NCI-H1417 (cell line): ENCODE measurements at regions not wholly inside any gene's neighbourhood (a gene's known extent, or its start where the extent isn't known, plus 50 kb on each side); places are given as distances from the start of the nearest gene placed in this dataset.

Experiments used
- DNase-seq, 3 experiments: peaks; one replicate each; lab custom pipeline; 2025; lab: John Stamatoyannopoulos, UW

DNA sequence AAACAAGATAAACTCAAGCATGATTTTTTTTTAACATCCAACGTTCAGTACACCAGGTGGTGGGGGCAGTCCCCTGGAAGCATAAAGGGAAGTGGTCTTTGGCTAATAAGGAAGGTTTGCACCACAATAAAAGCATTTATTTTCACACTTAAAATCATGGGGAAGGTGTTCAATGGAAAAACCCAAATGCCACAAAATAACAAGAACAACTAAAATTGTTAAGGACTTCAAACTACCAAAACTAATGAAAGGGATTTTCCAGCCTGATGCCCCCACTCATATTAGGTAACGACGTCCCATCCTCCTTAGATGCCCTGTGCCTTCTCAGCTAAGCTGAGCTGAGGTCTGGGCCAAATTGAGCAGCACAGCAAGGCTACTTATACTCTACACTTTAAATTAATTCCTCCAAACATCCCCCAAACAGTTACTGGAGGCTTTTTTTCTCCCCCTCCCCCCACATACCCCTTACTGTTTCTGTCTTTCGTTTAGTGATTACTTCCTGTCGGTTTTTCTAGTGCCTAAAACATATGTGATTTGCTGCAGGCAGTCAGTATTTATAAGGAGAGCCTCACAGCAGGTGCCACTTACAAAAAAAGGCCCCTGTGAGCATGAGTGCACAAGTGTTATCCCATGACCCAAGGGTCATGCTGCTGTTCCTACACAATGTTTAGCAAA is 259.7 kb upstream of the ZNF608 start:
- DNase-seq: peak; percentile 19 to 89 (median 58)

DNA sequence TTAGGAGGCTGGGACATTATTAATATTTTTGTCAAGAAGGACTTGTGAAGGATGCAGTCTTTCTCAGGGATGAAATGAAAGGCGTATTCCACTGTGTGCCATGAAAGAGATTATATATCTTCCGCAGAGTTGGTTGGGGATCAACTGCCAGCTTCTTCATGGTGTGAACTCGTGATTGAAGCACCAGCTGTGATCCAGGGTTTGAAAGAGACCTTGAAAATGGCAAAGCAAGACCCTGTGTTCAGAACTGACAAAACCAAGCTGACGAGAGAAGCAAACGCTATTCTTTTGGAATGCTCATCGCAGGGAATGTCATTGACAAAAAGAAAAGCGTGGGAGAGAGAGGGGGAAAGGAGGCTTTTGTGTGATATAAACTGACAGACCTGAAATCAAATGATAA is 263.9 kb upstream of the ZNF608 start:
- no peak for DNase-seq

DNA sequence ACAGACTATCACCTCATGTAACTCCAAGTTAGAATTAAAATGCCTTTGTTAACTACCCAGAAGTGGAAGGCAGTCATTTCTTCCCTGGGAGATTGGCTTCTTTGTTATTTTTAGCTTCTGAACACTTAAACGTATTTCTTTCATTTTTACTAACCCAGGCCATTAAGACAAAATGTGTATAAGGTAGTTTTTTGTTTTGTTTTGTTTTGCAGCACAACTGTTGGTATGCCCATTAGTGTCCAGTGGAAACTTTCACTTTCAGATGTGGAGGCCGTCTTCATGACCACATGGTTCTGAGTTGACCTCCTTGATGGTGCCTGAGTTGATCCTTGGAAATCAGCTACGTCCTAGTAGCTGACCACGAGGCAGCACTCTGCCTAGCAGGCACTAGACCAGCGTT is 264.6 kb upstream of the ZNF608 start:
- no peak for DNase-seq

DNA sequence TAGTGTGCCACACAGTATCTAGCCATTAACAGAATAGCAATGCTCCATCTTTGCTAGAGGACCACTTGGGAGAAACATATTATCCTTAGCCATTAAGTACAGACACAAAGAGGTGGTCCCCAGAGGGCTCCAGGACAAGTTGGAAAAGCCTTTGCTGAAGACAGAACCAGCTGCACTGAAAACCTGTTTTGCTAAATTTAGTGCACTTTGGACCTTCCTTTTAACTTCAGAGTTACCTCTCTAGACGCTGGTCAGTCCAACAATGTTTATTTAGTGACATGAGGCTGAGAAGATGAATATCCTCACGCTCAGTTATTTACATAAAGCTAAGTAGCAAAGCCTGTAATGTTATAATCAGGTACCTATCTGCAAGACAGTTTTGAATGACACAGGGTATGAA is 265.0 kb upstream of the ZNF608 start:
- peak in 2 of 3 experiments; percentile 7 to 62 for DNase-seq

DNA sequence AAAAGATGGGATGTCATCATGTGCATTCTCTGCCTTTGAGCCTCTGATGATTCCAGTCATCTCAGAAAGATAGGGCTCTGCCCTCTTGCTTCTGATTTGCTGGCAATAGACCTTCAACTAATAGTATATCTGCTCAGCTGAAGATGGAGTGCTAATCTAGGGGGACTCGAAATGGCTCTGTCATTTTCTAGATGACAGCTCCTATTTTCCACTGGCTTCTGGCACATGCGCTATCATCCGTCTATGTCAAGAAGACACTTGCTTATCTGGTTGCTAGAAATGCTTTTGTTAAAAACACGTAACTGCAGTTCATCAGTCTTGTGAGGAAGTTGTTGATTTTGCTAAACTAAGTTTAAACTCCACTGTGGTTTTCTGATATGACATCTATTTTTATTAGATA is 265.5 kb upstream of the ZNF608 start:
- DNase-seq: no peak

DNA sequence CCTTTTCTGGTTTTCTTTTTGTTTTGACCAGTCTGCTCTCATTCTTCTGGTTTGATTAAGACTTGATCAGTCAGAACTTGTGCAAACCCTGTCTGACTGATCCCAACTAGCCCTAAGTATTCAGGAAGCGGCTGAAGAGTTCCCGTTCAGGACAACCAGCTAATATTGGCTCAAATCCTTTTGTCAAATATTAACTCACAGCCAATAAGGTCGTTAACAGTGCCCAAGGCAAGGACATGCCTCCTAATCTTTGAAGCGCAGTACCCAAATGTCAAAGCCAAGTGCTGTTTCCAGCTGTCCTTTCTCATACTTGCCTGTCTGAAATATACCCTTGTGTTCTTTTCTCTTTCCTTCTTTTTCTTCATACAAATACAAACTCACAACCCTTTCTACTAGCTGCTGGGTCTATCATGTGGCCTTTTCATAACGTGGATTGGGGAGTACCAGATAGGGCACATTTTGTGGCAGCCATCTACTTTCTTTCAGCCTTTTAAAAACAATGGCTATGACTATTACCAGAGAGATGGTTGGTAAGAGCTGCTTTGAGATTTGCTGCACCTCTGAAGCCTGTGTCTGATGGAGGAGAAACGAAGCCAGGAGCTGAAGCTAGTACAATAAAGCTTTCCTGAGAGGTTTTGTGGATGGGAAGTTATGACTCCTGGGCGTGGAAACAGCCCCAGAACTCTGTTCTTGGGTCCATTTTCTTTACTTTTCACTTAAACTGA is 266.4 kb upstream of the ZNF608 start:
- DNase-seq: no peak

DNA sequence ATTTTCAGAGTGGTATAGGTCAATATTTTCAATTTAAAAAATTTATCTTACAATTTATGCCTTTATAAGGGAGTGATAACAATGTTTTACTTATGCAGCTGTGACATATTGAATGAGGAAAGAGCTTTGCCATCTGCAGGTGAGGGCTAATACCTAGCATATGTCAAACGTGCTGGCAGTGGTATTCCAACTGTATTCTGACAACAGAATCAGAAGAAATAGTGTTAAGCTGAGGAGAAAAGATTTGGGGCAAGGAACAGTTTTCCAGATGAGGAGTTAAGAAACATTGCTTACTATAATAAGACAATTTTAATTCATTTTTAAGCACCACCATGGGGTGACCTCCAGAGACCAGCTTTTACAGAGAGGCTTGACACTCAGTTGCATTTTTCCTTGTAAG is 267.8 kb upstream of the ZNF608 start:
- no peak for DNase-seq

DNA sequence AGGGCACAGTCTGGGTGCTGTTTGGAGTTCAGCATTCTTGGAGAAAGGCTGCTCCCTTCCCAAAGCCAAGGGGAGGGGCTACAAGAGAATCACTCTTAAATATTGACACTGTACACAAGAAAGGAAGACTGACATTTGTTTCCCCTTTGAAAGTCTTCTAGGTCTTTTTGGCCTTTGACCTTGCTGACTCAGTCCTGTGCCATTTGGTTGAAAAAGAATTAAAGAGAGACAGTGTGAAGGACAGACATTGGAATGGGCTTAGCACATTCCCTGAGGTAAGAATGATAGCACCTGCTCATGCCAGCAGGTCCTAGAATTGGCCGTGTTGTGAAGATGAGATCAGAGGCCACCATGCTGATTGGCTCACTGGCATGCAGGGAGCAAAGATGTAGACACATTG is 271.4 kb upstream of the ZNF608 start:
- DNase-seq: no peak

DNA sequence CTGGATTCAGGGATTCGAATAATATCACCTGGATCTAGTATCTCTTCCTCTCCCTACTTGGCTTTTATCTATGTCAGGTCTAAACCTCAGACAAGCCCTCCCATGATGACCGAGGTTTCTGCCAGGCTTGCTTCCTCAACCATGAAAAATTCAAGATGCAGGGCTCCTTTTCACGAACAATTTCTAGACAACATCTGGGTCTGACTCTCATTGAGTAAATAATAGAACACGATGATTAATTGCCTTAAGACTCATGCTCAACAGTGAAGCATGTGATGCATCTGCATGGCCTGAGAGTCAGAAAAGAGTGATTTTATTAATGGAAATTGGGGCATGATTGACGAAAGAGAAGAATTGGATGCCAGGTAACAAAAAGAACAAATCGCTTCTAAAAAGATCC is 277.2 kb upstream of the ZNF608 start:
- no peak for DNase-seq

DNA sequence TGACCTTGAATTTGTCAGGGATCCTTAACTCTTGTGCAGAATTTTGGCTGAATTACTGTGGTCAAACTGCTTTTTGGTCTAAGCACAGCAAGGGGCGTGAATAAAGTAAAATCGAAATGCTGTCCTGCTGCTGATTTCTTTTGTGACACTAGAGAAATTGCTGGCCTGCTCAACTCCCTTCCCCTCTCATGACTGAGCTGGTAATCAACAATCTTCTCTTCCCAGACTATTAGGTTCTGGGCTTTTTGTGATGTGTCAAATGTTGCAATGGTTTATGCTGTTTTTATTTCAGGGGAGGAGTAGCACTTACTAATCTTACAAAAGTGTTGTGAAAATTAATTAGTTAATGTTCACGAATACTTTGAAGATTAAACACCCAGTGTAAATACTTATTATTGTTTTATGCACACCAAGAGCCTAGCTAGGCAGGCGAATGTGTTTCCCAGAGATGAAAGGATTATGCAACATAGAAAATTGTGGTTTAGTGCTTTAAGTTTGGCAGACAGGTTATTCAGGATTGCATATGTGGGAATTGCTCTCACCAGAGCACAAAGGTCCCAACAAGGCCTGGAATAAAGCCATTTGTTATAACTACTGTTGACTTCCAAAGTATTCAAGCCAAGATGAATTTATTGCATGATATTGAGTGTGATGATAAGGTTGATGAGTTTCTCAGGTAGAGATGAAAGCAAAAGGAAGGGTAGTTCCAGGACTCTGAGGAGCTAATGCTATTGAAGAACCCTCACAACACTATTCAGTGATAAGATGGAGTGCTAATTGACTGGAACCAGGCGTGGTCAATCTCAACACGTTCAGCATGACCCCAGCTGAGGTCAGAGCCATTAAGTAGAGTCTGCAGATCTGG is 280.7 kb upstream of the ZNF608 start:
- DNase-seq: peak in 2 of 3 experiments; percentile 6 to 56

DNA sequence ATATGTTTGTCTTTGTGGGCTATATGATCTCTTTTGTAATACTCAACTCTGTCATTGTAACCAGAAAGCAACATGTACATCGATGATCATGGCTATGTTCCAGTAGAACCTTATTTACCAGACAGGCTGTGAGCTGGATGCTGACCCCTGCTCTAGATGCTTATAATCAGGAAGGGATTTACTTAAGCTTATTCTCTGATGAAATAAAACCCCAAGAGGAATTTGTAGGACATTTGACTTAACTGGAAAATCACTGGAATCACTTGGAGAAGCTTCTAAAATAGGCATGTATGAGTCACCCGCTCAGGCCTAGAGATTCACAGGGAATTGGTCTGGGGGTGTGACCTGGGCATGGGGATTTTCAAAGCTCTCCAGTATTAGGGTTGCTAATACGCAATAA is 285.8 kb upstream of the ZNF608 start:
- no peak for DNase-seq

DNA sequence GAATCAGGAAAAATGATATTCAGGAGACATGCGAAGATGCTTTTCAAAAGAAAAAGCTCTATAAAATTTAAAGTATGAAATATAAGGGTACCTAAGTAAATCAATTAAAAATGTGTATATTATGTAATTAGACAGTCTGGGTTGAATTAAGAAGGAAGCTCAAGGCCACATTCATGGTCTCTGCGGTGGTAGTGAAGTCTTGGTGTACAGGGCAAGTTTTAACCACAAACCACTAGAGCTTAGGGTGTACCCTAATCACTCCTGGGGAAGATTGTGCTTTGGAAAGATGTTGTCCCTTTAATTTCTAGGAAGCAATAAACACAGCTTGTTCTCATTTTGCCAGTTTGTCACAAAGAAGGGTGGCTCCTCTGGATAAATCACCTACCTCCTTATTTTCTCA is 287.2 kb upstream of the ZNF608 start:
- DNase-seq: no peak

DNA sequence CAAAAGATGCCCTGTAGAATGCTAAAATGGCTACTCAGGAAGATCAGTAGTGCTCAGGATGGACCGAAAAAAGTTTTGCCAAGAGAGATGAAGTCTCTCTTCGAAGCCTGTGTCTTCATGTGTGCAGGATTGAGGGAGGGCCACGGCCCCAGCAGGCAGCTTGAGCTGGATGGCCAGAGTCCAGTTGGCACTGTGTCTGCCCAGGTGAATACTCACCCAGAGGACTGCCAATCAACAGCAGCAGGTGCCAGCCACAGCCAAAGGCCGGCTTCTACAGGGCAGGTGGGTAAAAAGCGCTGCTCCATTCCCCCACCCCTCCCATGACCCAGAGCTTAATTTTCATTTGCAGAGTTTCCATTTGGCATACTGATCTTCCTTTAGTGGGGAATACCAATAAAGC is 287.9 kb upstream of the ZNF608 start:
- no peak for DNase-seq

DNA sequence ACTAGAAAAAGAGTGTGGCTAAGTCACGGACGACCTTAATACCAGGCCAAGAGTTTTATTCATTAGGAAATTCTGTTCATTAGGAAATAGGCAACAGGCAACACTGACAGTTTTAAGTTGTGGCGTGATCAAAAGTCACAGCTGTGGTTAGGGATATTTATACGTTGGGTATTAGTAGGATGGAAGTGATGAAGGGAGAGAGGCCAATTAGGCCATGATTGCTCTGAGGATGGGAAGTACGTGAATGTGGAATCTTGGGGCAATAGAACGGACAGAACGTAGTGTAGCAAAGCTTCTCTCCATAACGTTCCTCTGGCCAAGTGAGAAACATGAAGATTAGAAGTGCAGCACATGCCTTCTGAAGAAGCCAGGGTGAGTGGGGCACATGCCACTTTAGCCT is 290.1 kb upstream of the ZNF608 start:
- DNase-seq: no peak

DNA sequence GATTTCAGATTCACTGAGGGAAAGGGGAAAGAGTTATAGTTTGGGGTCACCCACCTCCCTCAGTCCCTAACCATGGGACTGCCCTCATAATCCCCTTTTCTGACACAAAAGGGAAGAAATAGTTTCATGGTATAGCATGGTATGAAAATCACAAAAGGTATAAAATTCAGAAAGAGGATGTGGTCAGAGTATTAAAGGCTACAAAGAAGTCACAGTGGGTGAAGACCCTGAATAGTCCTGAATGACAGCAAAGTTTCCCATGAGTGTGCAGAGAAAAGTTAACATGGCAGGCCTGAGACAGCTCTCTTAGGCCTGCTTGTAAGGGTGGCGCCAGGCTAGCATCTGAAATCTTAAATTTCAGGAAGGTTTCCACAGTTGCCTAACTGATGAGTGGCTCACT is 290.6 kb upstream of the ZNF608 start:
- DNase-seq: no peak

DNA sequence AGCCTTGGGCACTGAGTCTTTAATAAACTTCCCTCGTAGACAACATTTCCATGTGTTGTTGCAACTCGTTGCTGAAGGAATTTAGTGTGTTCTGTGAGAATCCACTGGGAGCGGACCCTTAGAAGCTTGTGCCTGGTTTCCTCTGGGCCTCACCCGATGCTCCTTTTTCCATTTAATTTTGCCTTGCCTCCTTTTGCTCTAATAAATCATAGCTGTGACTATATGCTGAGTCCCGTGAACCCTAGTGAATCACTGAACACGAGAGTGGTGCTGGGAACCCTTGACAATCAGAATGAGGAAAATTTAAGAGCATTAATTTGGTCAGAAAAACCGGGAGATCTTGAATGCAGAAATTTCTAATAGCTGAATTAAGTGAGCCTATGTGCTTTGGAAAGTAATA is 291.1 kb upstream of the ZNF608 start:
- DNase-seq: no peak

DNA sequence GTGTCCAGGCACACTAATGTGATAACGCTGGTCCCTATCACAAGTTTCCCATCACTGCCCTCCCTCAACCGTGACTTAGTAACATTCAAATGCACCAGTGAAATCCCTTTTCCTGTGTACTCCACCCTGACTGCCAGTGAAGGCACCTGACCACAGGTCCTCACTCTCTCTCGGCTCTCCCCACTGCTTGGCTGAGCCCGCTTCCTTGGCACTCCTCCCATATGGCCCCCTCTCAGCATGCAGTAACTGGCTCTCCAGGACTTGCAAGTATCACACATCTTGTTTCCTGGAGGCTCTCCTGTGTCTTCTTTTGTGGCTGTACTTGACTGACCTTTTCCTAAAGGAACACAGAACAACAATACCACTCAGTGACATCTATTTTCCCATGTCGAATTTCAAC is 292.0 kb upstream of the ZNF608 start:
- DNase-seq: no peak

DNA sequence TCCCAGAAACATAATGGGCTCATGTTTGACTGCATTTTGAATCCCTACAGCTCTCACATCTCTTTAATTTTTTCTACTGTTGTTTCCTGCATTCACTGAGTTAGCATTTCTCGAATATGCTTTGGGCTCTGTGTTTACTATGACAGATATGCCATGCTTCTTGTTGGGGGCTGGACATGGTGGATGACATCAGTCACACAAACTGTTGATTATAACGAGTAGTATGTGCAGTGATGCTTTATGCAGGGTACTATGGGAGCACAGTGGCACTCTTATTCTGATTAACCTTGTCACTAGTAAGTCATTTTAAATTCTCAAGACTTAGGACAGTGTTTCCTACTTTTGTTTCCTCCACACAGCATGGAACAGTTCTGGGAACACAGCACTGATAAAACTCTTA is 295.4 kb upstream of the ZNF608 start:
- DNase-seq: no peak

DNA sequence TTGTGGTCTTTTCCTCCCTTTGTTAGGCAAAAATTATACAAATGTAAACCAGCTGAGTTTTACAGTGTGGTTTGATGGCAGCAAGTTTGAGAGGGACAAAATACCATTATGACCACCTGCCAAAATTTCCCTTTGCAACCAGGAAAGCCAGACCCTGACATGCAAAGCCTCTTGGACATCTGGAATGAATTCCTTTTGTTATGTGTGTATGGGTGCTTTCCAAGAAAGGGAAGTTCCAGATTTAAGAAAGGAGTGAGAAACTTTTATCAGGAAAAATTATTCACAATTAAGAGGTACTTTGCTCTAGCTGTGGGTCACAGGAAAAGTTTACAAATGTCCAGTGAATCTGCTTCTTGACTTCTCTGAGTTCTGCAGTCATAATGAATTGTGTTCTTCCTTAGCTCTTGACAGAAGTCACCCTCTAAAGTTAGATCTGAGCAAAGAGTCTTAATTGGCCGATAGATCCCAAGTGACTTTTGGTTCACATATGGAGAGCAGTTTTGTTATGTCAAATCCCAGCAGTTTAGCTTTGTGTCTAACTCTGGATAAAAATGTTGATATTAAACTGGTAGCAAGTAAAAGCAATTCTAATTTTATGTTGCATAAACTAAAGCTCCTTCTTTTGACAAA is 295.9 kb upstream of the ZNF608 start:
- DNase-seq: no peak

DNA sequence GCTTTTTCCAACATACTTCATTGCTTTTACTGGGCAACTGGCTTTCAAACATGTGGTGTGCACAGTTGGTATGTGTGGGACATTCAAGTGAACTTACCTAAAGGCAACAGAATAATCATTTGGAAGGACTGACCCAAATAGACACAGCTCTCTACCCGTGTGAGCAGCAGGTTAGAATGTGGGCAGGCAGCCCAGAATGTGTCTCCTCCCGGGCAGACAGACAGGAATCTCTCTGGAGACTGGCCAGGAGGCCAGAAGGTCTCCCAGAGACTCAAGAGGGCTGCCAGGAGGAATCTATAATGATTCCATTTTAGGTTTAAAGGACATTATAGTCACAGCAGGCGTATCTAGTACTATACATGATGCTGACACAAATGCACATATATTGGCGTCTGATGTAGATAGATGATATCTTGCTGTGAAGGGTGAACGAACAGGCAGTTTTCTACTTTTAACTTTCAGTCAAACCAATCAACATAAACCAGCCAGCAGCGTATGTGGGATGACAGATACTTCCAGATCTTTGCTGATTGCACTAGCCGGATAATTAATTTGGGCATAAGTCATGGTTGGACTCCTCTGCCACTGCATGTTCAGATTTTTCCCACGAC is 297.4 kb upstream of the ZNF608 start:
- DNase-seq: peak in 1 of 3 experiments; percentile 8

DNA sequence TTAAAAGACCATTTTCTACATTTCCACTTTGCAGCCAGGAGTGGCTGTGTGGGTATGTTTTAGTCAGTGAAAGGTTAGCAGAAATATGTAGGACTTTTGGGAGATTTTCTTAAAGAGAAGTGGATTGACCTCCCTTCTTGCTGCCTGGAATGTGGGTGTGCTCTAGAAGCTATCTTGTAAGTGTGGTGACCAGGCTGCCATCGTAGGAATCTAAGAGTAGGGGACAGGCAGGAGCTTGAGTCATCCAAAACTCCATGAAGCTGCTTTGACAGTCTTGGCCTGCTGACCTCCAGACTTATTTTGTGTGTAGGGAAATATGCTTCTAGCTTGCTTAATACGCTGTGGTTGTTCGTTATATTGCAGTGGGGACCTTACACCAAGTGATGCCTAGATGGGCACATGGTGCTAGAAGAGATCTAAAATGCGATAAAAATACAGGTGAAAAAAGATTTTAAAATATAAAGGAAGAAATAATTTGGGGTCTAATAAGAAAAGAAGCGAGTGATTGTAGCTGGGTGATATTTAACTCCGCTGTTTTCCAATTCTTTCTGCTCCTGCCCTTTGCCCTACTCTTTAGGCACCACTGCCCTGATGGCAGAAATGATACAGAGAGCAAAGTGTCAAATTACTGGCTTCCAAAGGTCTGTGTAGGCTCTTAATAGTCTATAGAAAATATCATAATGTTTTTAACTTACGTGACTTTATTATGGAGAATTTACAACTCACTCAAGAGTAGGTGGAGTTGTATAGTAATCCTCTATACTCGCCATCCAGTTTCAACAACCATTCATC is 298.2 kb upstream of the ZNF608 start:
- no peak for DNase-seq
